Liver (tissue), 8 donors: ENCODE measurements at regions not wholly inside any gene's neighbourhood (a gene's known extent, or its start where the extent isn't known, plus 50 kb on each side); places are given as distances from the start of the nearest gene placed in this dataset.

Experiments used
- DNase-seq: peaks from one replicate; pipeline ENCODE4 v3.0.0-alpha.2; 2017; ENCODE audit warnings: low spot score
- H3K27ac ChIP-seq, 2 donors: one replicate each; pipeline ENCODE4 v1.7.0; 2013; ENCODE audit warnings: inconsistent platforms in 2 of 2, low read length in 2 of 2, control low read depth in 1 of 2, low read depth in 1 of 2, mild to moderate bottlenecking in 1 of 2
- H3K27me3 ChIP-seq, 4 donors: one replicate each; pipeline versions ENCODE4 v1.6.1 to v1.7.0; 2013; ENCODE audit warnings: low read length in 3 of 4, inconsistent platforms in 1 of 4, mild to moderate bottlenecking in 1 of 4, moderate library complexity in 1 of 4; ENCODE audit not compliant: control insufficient read depth in 4 of 4, insufficient read depth in 4 of 4
- H3K36me3 ChIP-seq, 4 donors: one replicate each; pipeline versions ENCODE4 v1.6.1 to v1.7.0; 2013; ENCODE audit warnings: low read length in 3 of 4, mild to moderate bottlenecking in 3 of 4, low read depth in 1 of 4, moderate library complexity in 1 of 4; ENCODE audit not compliant: control insufficient read depth in 4 of 4, insufficient read depth in 3 of 4
- H3K4me1 ChIP-seq, 4 donors: one replicate each; pipeline versions ENCODE4 v1.6.1 to v1.7.0; 2013; ENCODE audit warnings: low read length in 3 of 4, mild to moderate bottlenecking in 3 of 4, moderate library complexity in 1 of 4; ENCODE audit not compliant: control insufficient read depth in 4 of 4, insufficient read depth in 4 of 4
- H3K4me3 ChIP-seq, 3 donors: one replicate each; pipeline versions ENCODE4 v1.6.1 to v1.7.0; 2013; ENCODE audit warnings: low read length in 3 of 3, control low read depth in 1 of 3, low read depth in 1 of 3, mild to moderate bottlenecking in 1 of 3
- H3K9ac ChIP-seq, 2 donors: one replicate each; pipeline ENCODE4 v1.7.0; 2013; ENCODE audit warnings: low read length in 2 of 2, mild to moderate bottlenecking in 2 of 2, moderate library complexity in 2 of 2, control low read depth in 1 of 2, low read depth in 1 of 2
- H3K9me3 ChIP-seq, 4 donors: one replicate each; pipeline versions ENCODE4 v1.6.1 to v1.7.0; 2013; ENCODE audit warnings: low read length in 3 of 4; ENCODE audit not compliant: control insufficient read depth in 4 of 4
- EGR1 ChIP-seq, 2 donors: IDR thresholded peaks; 2 replicates each; pipeline ENCODE4 v1.6.1; 2016 to 2018; ENCODE audit warnings: antibody characterized with exemption in 2 of 2, low read depth in 2 of 2
- FOXA1 ChIP-seq: IDR thresholded peaks from 2 replicates; pipeline ENCODE4 v1.6.1; 2016; ENCODE audit warnings: antibody characterized with exemption
- FOXA2 ChIP-seq: IDR thresholded peaks from 2 replicates; pipeline ENCODE4 v1.6.1; 2016; ENCODE audit warnings: antibody characterized with exemption
- GABPA ChIP-seq, 2 donors: IDR thresholded peaks in 1 of 2; conservative IDR thresholded peaks in 1 of 2; 2 replicates each; pipeline ENCODE4 v1.6.1; 2016; ENCODE audit warnings: antibody characterized with exemption in 2 of 2, mild to moderate bottlenecking in 1 of 2, moderate library complexity in 1 of 2
- HNF4A ChIP-seq, 2 donors: conservative IDR thresholded peaks; 2 replicates each; pipeline ENCODE4 v1.6.1; 2016; ENCODE audit warnings: antibody characterized with exemption in 2 of 2, mild to moderate bottlenecking in 2 of 2
- HNF4G ChIP-seq: IDR thresholded peaks from 2 replicates; pipeline ENCODE4 v1.6.1; 2016; ENCODE audit warnings: antibody characterized with exemption
- JUND ChIP-seq, 2 donors: IDR thresholded peaks; 2 replicates each; pipeline ENCODE4 v1.6.1; 2016; ENCODE audit warnings: antibody characterized with exemption in 2 of 2
- NR2F2 ChIP-seq: IDR thresholded peaks from 2 replicates; pipeline ENCODE4 v1.6.1; 2016; ENCODE audit warnings: antibody characterized with exemption
- RAD21 ChIP-seq, 2 donors: IDR thresholded peaks; 2 replicates each; pipeline ENCODE4 v1.6.1; 2016; ENCODE audit warnings: antibody characterized with exemption in 2 of 2, mild to moderate bottlenecking in 2 of 2
- RXRA ChIP-seq, 2 donors: IDR thresholded peaks; 2 replicates each; pipeline ENCODE4 v1.6.1; 2017 to 2018; ENCODE audit warnings: antibody characterized with exemption in 2 of 2, mild to moderate bottlenecking in 1 of 2
- SP1 ChIP-seq: IDR thresholded peaks from 2 replicates; pipeline ENCODE4 v1.6.1; 2018; ENCODE audit warnings: antibody characterized with exemption, mild to moderate bottlenecking
- TAF1 ChIP-seq: conservative IDR thresholded peaks from 2 replicates; pipeline ENCODE4 v1.6.1; 2016; ENCODE audit warnings: antibody characterized with exemption, mild to moderate bottlenecking
- YY1 ChIP-seq: IDR thresholded peaks from 2 replicates; pipeline ENCODE4 v1.6.1; 2016; ENCODE audit warnings: antibody characterized with exemption, mild to moderate bottlenecking
- WGBS: extraction: QIAGEN DNeasy Blood & Tissue Kit; methylation state at CpG from one replicate; pipeline ENCODE4 v1.1.7; 2013; 5-methylcytosine and 5-hydroxymethylcytosine counted together
- TF ChIP-seq, protein P1 (sequence below): IDR thresholded peaks from 2 replicates; pipeline ENCODE4 v1.6.1; 2016; ENCODE audit warnings: antibody characterized with exemption, mild to moderate bottlenecking
- TF ChIP-seq, protein P2 (sequence below): IDR thresholded peaks from 2 replicates; pipeline ENCODE4 v1.6.1; 2016; ENCODE audit warnings: antibody characterized with exemption
- TF ChIP-seq, protein P3 (sequence below): IDR thresholded peaks from 2 replicates; pipeline ENCODE4 v1.6.1; 2016; ENCODE audit warnings: antibody characterized with exemption
- TF ChIP-seq, protein P4 (sequence below): IDR thresholded peaks from 2 replicates; pipeline ENCODE4 v1.6.1; 2016; ENCODE audit warnings: antibody characterized with exemption
- TF ChIP-seq, protein P5 (sequence below): fragments of 150-350 bp; IDR thresholded peaks from 2 replicates; pipeline ENCODE4 v1.5.1; 2017; ENCODE audit warnings: improper control_type of control experiment, low read depth, low read length; ENCODE audit not compliant: missing input control
- donor health status: healthy.
- donor health status: healthy.
- donor health status: healthy.
- donor health status: healthy.
- donor health status: healthy.

DNA sequence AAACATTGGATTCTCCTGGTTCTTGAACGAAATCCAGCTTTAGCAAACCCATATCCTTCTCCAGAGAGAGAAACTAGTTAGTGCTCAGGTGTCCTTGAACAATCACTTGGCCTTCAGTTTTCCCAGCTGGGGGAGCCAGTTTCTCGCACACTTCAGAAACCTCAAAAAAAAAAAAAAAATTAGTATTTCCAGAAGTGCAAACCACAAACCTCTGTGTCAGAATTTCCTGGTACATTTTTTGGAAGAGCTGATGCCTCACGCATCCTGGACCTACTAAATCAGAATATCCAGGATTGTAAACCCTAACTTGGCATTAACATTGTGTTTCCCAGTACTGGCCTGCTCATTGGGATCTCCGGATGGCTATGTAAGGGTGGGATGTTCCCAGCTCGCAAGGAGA, 143.4 kb upstream of the EGR2 start:
- Histone ChIP-seq H3K9me3 (no peaks in the 10 kb centered on the region), H3K27ac (no peak overlapping the region), H3K27me3 (peaks cover 0 to 6% (median 0%) of the 10 kb centered on the region in 4 donors), H3K36me3 (no peaks in the 10 kb centered on the region), H3K4me3 (no peak overlapping the region), H3K4me1 (no peaks in the 10 kb centered on the region), H3K9ac (no peak overlapping the region)
- no peak for DNase-seq
- TF ChIP-seq FOXA1: no peak
- no peak for TF ChIP-seq HNF4A (conservative IDR thresholded peaks at IDR 0.05)
- no peak for TF ChIP-seq RXRA (IDR thresholded peaks at IDR 0.05)
- no peak for TF ChIP-seq RAD21 (IDR thresholded peaks at IDR 0.05)
- TF ChIP-seq, protein P1, sequence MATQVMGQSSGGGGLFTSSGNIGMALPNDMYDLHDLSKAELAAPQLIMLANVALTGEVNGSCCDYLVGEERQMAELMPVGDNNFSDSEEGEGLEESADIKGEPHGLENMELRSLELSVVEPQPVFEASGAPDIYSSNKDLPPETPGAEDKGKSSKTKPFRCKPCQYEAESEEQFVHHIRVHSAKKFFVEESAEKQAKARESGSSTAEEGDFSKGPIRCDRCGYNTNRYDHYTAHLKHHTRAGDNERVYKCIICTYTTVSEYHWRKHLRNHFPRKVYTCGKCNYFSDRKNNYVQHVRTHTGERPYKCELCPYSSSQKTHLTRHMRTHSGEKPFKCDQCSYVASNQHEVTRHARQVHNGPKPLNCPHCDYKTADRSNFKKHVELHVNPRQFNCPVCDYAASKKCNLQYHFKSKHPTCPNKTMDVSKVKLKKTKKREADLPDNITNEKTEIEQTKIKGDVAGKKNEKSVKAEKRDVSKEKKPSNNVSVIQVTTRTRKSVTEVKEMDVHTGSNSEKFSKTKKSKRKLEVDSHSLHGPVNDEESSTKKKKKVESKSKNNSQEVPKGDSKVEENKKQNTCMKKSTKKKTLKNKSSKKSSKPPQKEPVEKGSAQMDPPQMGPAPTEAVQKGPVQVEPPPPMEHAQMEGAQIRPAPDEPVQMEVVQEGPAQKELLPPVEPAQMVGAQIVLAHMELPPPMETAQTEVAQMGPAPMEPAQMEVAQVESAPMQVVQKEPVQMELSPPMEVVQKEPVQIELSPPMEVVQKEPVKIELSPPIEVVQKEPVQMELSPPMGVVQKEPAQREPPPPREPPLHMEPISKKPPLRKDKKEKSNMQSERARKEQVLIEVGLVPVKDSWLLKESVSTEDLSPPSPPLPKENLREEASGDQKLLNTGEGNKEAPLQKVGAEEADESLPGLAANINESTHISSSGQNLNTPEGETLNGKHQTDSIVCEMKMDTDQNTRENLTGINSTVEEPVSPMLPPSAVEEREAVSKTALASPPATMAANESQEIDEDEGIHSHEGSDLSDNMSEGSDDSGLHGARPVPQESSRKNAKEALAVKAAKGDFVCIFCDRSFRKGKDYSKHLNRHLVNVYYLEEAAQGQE: no peak
- no peak for TF ChIP-seq SP1
- no peak for TF ChIP-seq NR2F2
- TF ChIP-seq HNF4G: no peak
- TF ChIP-seq, protein P2, sequence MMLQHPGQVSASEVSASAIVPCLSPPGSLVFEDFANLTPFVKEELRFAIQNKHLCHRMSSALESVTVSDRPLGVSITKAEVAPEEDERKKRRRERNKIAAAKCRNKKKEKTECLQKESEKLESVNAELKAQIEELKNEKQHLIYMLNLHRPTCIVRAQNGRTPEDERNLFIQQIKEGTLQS: no peak
- no peak for TF ChIP-seq FOXA2
- TF ChIP-seq, protein P3, sequence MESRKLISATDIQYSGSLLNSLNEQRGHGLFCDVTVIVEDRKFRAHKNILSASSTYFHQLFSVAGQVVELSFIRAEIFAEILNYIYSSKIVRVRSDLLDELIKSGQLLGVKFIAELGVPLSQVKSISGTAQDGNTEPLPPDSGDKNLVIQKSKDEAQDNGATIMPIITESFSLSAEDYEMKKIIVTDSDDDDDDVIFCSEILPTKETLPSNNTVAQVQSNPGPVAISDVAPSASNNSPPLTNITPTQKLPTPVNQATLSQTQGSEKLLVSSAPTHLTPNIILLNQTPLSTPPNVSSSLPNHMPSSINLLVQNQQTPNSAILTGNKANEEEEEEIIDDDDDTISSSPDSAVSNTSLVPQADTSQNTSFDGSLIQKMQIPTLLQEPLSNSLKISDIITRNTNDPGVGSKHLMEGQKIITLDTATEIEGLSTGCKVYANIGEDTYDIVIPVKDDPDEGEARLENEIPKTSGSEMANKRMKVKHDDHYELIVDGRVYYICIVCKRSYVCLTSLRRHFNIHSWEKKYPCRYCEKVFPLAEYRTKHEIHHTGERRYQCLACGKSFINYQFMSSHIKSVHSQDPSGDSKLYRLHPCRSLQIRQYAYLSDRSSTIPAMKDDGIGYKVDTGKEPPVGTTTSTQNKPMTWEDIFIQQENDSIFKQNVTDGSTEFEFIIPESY: no peak
- TF ChIP-seq EGR1 (IDR thresholded peaks at IDR 0.05; ENCODE audit: low read depth in 2 of 2): no peak
- TF ChIP-seq GABPA (IDR thresholded peaks at IDR 0.05 in 1 of 2, conservative IDR thresholded peaks at IDR 0.05 in 1 of 2): no peak
- TF ChIP-seq, protein P4, sequence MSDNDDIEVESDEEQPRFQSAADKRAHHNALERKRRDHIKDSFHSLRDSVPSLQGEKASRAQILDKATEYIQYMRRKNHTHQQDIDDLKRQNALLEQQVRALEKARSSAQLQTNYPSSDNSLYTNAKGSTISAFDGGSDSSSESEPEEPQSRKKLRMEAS: no peak
- WGBS: 78% methylated on average over 5 of the region's 5 CpGs

DNA sequence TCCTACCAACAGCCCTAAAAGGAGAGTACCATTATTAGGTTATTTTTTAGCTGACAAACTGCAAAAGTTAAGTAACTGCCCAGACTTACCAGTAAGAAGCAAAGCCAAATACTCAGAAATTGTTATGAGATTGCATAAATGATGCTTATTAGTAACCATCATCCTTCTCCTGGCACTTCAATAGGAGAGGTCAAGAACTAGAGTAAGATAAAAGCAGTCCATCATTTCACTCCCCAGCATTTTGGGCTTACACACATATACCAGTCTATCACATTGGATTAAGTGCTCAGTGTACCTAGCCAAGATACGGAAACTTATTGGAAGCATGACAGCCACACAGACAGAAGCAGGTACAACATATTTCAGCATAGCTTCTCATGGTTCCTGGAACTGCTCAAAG, 142.8 kb upstream of the EGR2 start:
- WGBS: 85% methylated on average over 1 of the region's 1 CpG
- H3K4me1 ChIP-seq: no peaks in the 10 kb centered on the region
- peaks cover 0 to 6% (median 0%) of the 10 kb centered on the region in 4 donors for H3K27me3 ChIP-seq
- no peak overlapping the region for H3K9ac ChIP-seq
- no peak overlapping the region for H3K27ac ChIP-seq
- no peaks in the 10 kb centered on the region for H3K9me3 ChIP-seq
- no peaks in the 10 kb centered on the region for H3K36me3 ChIP-seq
- no peak overlapping the region for H3K4me3 ChIP-seq
- no peak for DNase-seq
- TF ChIP-seq, protein P4: no peak
- TF ChIP-seq, protein P3: no peak
- no peak for TF ChIP-seq NR2F2
- no peak for TF ChIP-seq FOXA2
- TF ChIP-seq, protein P1: no peak
- TF ChIP-seq HNF4G: no peak
- no peak for TF ChIP-seq RAD21 (IDR thresholded peaks at IDR 0.05)
- no peak for TF ChIP-seq YY1
- no peak for TF ChIP-seq JUND (IDR thresholded peaks at IDR 0.05)
- TF ChIP-seq SP1: no peak
- no peak for TF ChIP-seq GABPA (IDR thresholded peaks at IDR 0.05 in 1 of 2, conservative IDR thresholded peaks at IDR 0.05 in 1 of 2)
- TF ChIP-seq TAF1: no peak
- TF ChIP-seq RXRA (IDR thresholded peaks at IDR 0.05): no peak
- no peak for TF ChIP-seq HNF4A (conservative IDR thresholded peaks at IDR 0.05)
- TF ChIP-seq, protein P5, sequence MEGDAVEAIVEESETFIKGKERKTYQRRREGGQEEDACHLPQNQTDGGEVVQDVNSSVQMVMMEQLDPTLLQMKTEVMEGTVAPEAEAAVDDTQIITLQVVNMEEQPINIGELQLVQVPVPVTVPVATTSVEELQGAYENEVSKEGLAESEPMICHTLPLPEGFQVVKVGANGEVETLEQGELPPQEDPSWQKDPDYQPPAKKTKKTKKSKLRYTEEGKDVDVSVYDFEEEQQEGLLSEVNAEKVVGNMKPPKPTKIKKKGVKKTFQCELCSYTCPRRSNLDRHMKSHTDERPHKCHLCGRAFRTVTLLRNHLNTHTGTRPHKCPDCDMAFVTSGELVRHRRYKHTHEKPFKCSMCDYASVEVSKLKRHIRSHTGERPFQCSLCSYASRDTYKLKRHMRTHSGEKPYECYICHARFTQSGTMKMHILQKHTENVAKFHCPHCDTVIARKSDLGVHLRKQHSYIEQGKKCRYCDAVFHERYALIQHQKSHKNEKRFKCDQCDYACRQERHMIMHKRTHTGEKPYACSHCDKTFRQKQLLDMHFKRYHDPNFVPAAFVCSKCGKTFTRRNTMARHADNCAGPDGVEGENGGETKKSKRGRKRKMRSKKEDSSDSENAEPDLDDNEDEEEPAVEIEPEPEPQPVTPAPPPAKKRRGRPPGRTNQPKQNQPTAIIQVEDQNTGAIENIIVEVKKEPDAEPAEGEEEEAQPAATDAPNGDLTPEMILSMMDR: no peak
- no peak for TF ChIP-seq EGR1 (IDR thresholded peaks at IDR 0.05; ENCODE audit: low read depth in 2 of 2)
